Hippocampal formation (tissue), 2 donors: ENCODE measurements at regions not wholly inside any gene's neighbourhood (a gene's known extent, or its start where the extent isn't known, plus 50 kb on each side); places are given as distances from the start of the nearest gene placed in this dataset.
"Not testable (repeated sequence)": the region's sequence is repeated elsewhere in the genome, so short reads cannot be mapped to it uniquely, and the experiment has no call there.

Source experiments
- DNase-seq, 2 donors: peaks; one replicate each; lab custom pipeline; 2025; lab: John Stamatoyannopoulos, UW

DNA sequence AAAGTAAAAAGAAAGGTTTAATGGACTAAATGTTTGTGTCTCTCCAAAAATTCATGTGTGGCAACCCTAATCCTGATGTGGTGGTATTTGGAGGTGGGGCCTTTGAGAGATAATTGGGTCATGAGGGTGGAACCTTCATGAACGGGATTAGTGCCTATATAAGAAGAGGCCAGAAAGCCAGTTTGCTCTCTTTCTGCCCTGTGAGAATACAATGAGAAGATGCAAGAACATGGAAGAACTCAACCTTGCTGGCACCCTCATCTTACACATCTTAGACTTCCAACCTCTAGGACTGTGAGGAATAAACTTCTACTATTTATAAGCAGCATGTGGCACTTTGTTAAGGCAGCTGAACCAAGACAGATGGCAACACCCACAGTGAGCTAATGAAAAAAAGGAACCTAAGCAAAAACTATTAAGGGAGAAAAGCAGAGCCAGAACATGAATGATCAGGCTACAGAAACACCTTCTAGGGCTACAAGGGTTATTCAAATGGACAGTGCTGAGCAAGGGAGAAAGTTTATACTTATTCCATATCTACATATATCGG lies 159.5 kb downstream of the PLK2 start:
- peak in 1 of 2 donors; percentile 15 for DNase-seq

DNA sequence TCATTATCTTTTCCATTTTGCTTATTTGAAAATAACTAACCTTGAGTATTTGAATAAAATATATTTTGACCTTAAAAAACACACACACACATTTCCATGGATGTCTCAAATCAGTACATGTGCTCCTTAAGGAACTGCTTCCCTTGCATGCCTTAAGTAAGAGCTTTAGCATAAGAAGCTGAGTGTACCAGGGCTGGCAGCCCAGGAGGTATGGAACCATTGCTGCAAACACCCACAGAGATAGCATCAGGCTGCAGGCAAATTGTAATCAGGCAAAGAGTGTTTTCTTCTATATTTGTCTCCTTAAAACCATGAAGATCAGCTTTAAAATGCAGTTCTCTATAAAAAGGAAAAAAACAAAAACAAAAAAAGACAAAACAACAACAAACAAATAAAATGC lies 160.6 kb downstream of the PLK2 start:
- DNase-seq, result peak in 1 of 2 donors; percentile 29

DNA sequence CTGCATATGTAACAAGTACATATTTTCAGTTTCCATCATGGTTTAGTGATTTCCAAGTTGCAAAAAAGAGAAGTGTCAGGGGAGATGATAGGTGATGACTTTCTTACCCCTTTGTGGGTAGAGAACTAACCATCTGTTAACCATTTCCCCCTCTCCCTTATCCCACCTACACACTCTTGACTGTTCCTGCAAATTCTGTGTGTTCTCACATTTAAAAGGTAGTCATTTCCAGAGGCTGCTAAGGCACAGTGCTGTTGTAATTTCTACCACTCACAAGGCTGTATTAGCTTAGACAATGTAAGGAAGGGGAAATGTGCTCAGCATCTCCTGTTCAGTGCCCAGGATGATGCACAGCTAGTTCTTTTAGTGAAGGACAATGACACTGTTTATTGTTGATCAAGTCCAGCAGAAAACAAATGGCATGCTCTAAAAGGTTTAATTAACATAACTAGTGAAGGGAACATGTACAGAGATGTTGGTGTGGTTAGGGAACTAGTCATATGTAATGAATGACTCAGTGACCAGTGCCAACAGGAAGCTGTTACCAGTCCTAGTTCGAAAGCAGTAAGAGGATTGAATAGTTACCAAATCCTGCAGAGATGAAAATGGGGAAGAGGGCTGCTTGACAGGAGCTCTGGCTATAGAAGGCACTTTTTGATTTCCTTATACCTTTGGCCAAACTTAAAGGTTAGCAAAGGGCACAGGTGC lies 165.1 kb downstream of the PLK2 start:
- no peak for DNase-seq

DNA sequence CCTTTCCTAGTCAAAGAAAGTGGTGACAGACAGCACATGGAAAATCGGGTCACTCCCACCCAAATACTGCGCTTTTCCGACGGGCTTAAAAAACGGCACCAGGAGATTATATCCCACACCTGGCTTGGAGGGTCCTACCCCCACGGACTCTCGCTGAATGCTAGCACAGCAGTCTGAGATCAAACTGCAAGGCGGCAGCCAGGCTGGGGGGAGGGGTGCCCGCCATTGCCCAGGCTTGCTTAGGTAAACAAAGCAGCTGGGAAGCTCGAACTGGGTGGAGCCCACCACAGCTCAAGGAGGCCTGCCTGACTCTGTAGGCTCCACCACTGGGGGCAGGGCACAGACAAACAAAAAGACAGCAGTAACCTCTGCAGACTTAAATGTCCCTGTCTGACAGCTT lies 171.6 kb downstream of the PLK2 start:
- not testable (repeated sequence) for DNase-seq

DNA sequence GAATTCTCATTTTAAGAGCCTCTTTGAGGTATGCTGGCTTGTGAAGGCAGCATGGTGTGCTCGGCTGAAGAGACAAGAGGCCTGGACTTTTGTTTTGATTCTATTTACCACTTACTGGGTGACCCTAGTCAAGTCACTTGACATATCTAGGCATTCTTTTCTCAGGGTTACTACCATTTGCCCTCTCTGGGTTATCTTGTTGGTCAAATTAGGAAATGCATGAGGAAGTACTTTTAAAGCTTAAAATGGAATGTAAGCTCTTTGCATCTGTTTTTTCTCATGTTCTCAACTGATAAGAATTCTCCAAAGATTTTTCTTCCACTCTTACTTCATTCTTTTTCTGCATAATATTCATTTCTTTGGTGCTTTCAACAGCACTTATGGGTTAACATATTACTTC lies 173.1 kb downstream of the PLK2 start:
- DNase-seq, result no peak

DNA sequence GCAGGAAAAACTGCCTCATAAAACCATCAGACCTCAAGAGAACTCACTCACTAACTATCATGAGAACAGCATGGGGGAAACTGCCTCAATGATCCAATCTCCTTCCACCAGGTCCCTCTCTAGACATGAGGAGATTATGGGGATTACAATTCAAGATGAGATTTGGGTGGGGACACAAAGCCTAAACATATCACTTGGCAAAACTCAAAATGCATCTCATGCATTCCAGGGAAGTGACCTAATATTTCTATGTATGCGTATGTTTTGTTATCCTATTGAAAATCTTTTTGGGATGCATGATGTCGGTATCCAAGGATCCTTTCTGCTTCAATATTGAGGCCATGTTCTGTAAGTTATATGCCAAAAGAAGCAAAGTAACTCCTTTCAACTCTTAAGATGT lies 174.0 kb downstream of the PLK2 start:
- DNase-seq, result no peak

DNA sequence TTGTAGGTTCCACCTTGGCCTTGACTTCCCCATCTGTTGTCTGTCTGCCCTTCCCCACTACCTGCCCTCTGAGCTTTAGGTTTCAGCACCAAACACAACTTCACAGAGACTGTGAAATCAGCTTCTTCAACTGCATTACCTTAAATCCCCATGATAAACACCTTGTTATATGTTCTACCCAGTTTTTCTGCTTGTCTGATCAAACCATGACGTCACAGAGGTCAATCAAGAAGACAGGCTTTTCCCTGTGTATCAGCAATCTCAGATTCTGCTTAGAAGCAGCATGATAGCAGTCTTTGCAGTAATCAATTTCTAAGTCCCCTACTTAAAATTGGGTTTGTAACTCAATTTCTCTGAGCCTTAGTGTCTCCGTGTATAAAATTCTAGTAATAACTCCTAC lies 175.0 kb downstream of the PLK2 start:
- no peak for DNase-seq

DNA sequence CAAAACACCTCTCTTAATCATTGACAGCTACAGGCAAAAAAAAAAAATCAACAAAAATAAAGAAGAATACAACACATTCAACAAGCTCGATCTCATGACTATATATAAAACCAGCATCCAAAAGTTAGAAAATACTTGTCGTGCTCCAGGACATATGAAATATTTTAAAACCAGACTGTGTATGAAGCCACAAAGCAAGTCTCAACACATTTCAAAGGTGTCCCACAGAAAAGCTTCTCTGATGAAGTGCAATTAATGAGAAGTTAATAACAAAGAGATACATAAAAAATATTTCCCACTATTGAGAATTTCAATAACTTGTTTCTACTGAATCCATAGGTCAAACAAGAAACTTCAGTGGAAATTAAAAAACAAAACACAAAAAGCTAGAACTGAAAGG lies 178.7 kb downstream of the PLK2 start:
- no peak for DNase-seq

DNA sequence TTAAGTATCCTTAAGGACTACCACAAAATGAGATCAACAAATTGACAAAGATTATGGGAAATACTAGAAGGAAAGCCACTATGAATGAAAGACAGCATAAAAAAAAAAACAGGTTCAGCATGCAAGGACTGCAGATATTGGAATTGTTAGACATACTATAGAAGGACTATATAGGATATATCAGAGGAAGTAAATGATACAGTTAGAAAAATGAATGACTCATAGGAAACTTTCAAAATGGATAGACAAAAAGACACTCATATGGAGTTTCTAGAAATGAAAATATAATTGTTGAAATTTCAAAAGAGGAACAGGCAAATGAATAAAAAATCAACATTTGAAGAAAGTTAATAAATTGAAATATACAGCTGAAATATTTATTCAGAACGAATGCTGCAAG lies 180.6 kb downstream of the PLK2 start:
- DNase-seq, result no peak

DNA sequence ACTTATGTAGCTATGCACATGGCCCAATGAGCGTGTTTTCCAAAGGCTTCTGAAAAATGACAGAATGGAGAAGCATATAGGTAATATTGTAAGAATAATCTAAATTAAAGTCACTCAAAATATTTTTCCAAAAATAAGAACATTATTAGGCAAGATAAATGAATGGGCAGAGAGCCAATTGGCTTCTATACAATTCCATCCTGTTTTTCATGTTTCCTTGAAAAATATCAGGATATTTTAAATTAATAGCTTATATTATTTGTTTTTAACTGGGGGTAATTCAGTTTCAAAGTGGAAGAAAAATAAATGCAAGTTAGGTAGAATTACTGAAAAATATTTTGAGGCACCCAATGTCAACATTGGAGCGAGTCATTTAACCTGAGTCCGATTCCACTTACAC lies 183.5 kb downstream of the PLK2 start:
- DNase-seq, result no peak

DNA sequence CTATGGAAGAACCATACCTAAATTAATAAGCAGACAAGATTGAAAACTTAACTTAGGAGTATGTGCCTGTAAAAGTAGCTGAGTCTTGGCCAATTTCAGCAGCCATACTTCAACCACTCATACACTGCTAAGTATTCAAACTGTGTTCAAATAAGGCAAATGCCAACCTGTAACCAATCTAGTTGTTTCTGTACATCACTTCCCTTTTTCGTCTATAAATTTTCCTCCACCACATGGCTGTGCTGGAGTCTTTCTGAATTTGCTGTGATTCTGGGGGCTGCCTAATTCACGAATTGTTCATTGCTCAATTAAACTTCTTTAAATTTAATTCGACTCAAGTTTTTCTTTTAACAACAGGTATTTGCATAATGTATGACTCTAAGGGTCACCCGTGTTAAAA lies 184.4 kb downstream of the PLK2 start:
- no peak for DNase-seq

DNA sequence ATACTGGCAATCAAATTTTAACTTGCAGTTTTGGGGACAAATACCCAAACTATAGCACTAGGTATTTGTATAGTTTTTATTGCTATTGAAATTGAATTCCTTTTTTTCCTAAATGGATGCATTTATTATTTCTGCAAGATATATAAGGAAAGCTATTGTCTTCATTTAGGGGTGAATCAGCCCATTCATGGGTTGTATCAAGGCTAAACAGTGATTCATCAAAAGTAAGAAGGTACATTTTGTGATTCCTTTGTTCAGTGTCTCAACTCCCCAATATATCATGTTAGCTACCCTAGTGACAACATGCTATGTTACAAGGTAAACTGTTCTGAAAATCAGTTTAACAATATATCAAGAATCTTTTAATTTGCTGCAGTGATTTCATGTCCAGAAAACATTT lies 185.7 kb downstream of the PLK2 start:
- no peak for DNase-seq

DNA sequence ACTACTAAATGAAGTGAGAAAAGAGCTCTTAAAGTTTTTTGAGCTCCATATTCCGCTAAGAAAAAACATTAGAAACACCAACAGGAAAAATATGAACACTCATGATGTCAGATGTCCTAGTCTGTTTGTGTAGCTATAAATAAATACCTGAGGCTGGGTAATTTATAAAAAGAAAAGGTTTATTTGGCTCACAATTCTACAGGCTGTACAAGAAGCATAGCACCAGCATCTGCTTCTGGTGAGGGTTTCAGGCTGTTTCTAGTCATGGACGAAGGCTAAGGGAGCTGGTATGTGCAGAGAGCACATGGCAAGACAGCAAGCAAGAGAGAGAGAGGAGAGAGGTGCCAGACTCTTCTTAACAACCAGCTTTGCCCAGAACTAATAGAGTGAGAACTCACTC lies 186.2 kb downstream of the PLK2 start:
- DNase-seq, result no peak

DNA sequence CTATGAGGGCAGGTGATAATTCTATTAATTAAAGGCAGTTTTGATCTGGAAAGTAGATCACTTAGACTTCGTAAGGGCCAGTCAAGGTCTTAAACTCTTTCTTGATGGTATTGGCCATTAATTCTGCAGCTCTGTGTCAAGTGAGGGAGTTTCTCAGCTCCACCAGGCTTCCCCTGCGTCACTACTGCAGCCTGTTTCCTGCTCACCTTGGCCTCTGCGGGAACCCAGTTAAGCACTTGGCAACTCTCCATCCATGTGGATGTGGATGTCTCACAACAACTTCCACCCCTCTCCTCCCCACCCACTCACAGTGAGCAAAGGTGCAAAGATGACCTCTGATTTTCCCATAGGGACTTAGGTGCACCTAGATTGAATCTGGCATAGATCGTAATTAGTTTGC lies 191.6 kb downstream of the PLK2 start:
- no peak for DNase-seq

DNA sequence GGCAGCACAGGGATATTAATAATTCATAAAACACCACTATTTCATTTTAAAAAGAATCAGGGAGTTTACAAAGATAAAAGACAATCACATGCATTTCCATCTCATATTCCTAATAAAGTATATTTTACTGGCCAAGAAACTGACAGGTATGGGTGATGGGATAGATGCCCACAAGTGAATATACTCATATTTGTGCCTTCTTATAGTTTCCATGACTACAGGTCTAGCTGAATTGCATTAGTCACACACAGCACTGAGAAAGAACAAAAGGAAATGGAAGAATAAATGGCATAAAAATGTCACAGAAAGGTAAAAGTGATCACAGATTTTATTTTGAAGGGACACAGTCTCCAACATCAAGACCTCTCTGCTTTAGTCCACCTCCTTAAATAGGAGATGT lies 193.5 kb downstream of the PLK2 start:
- DNase-seq, result no peak

DNA sequence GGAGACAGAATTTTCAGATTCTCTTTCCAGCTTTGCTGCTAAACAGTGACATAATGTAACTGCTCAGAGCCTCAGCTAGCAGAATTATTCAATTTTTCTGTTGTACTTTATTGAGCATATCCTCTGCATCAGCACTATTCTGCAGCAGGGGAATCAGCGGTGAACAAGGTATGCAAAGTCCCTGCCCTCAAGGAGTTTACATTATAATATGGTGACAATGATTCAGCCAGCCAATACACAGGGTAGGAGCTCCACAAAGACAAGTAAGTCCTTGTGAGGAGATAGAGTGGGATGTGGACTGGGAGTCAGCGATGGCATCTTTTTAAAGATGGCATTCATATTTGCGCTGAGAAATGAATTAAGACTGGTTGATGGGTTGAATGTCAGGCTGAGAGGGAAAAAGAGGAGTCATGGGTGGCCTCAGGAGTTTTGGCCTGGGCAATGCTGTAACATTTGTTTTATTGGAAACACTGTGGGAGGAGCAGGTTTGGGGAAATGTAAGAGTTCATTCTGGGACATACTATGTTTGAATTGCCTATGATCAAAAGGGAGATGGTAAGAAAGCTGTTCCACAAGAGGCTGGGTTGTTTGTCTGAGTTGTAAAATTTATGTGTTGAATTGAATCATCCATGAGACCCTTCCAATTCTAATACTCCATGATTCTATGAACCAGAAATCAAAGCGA lies 194.5 kb downstream of the PLK2 start:
- DNase-seq, result no peak

DNA sequence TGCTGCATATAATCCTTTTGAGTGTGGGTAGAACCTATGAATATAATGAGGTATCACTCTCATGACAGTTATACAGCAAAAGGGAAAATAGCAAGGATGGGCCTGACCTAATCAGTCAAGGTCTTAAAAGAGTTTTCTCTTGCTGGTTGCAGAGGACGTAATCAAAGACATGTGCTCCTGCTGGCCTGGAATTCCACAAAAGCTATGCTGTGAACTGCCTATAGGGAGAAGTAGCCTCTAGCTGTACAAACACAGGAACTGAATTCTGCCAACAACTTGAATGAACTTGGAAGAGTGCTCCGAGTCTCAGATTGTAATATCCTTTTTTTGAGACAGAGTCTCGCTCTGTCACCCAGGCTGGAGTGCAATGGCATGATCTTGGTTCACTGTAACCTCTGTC lies 195.6 kb downstream of the PLK2 start:
- no peak for DNase-seq

DNA sequence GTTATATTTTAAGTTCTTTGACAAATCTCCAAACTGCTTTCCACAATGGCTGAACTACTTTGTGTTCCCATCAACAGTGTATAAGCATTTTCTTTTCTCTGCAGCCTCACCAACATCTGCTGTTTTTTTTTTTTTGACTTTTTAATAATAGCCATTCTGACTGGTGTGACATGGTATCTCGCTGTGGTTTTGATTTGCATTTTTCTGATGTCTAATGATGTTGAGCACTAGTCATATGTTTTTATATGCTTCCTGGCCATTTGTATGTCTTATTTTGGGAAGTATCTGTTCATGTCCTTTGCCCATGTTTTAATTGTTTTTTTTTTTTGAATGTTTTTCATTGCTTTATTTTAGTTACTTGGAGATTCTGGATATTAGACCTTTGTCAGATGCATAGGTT lies 196.6 kb downstream of the PLK2 start:
- DNase-seq, result no peak

DNA sequence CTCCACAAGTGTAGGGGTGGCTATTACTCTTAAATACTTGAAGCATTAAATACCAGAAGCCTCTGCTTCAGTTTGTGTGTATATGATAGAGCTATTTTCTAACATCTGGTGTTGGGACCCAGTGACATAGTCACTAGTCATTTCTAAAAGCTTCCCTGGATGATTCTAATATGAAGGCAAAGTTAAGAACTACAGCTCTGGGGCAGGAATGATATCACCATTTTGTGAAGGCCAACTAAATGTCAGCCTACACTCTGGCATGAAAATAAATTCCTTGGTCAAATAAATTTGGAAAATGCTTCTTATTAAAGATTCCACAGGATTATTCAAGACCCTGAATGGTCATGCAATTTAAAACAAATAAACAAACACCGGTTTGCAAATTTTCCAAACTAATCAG lies 197.7 kb downstream of the PLK2 start:
- no peak for DNase-seq

DNA sequence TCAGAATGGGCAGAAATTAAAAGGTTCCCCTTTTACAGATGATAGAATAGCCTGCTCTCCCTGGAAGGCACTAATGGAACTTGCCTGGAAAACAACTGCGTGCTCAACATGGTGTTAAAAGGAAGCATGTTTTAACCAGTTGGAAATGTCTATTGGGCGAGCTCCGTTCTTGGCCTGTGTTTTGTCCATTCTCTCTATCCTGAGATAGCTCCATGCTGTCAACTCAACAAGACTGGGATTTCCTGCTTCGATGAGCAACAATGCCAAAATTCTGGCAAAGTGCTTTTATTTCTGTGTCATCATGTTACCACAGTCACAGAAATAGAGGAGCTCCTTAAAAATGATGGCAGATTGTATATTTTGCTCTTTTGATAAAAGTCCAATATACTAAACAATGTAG lies 198.3 kb downstream of the PLK2 start:
- DNase-seq, result no peak

DNA sequence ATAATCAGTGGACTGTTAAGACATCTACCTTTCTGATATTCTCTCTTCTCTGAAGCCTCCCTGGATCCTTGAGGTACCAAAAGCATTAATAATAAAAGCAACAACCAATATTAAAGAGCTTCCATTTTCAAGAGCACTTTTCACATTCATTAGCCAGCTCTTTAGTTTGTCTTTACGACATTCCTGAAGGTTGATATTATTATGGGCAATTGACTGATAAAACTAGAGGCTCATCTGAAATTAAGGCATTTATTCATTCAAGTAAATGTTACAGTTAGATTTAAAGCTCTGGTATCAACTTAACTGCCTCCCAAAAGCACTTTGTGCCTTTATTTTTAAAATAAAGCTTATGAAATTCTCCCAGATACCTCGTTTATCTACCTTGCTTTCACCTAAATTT lies 199.6 kb downstream of the PLK2 start:
- DNase-seq, result no peak

DNA sequence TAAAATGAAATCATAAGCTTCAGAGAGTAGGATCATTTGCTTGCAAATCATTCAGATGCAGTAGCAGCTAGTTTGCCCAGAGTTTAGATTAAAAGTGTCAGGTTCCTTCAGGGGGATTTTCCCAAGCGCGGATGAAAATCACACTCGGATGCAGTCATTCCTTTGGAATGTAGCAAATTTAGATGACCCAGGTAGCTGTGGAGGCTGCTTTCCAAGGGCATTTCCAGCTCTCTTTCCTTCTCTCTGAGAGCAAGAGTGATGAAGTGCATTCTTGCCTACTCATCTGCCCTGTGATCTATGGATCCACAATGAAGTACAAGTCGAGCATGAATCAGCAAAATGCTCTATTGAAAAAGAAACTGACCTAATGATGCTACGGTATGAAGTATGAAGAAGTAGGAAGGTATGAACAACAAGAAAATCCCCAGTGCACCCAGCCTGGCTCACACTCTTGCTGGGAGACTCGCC lies 200.2 kb downstream of the PLK2 start:
- no peak for DNase-seq

DNA sequence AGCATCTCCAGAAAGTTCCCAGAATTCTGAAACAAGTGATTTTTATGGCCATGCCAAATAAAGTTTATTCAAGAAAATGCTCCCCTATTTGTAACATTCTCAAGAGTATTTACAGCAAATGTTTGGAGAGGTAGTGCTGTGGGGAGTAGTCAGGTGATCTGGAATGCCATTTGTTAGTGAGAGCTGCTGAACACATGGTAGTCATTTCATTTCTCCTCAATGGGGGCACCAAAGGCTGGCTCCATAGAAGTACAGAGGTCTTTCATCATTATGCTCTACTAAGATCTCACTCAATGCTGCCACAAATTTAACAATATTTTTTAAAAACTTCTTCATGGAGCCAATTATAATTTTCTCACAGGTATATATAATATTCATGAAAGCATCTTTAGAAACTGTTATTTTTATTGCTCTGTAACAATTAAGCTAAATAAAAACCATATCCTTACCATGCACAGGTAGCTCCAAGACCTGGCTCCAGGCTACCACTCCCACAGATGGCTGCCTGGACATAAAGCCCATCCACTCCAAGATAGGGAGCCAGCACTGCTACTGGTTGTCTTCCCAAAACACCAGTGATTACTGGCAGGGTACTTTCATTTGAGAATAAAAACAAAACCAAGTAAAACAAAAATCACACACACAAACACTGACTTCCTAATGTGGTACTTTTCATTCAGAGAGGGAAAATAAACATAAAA lies 200.8 kb downstream of the PLK2 start:
- no peak for DNase-seq
